Heart left ventricle (tissue), 13 donors: ENCODE measurements at regions not wholly inside any gene's neighbourhood (a gene's known extent, or its start where the extent isn't known, plus 50 kb on each side); places are given as distances from the start of the nearest gene placed in this dataset.

ENCODE experiments used
- POLR2A ChIP-seq, 2 donors: fragments of 450-650 bp; IDR thresholded peaks; one replicate each; pipeline ENCODE4 v1.6.1; 2017; ENCODE audit warnings: antibody characterized with exemption in 2 of 2, mild to moderate bottlenecking in 2 of 2, moderate library complexity in 2 of 2
- TF ChIP-seq, protein P1 (sequence below), 12 donors: fragments of 200-600 bp; sonication (generic) in 4 of 12; IDR thresholded peaks; one replicate each; pipeline versions ENCODE4 v1.5.0 to v1.8.0; 2018 to 2022; ENCODE audit warnings: antibody characterized with exemption in 12 of 12, mild to moderate bottlenecking in 5 of 12
- donor health status: ischemic (EF 13 %, LVEDD 7.1; RV severe dilation, severe dysfunction).
- donor health status: DM: no; HTN: yes; CAD: no.
- donor health status: DM: no; HTN: no; CAD: no.
- donor health status: ischemic (EF 25% LVEDD 6.9; RV normal size, moderate dysfunction).
- donor health status: ischemic (EF 25% LVEDD 5.7; RV mildly dilated, moderate dysfunction).
- donor health status: ischemic (EF 35%, LVEDD 5.7; RV mildly dilated, moderate dysfunction).
- donor health status: nonischemic (EF 11% LVEDD 7.7; RV severe dilation, severe dysfunction).
- donor health status: DM: yes; HTN: yes; CAD: no.
- donor health status: PGD.
- donor health status: ischemic (EF 29% LVEDD 5.4; RV normal size, mild dysfunction).
- donor health status: nonischemic (EF 23%, LVEDD 6.1; RV moderate dilation, normal function).

DNA sequence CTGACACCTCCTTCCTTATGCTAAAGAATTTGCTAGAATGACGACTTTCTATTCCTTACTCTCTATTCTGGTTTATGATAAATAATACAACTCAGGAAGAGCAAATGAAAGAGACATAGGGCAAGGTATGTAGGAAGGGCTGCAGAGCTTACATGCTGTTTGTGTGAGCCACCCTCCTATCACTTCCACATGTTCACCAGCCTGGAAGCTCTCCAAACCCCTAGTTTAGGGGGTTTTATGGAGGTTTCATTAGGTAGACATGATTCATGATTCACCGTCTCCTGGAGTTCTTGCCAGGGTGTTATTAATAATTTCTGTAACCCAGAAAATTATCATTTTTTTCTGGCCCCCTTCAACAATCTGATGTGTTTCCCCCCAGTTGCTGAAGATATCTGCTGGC lies 172.1 kb upstream of the COL8A1 start:
- no peak for TF ChIP-seq POLR2A (IDR thresholded peaks at IDR 0.05)
- TF ChIP-seq, protein P1, sequence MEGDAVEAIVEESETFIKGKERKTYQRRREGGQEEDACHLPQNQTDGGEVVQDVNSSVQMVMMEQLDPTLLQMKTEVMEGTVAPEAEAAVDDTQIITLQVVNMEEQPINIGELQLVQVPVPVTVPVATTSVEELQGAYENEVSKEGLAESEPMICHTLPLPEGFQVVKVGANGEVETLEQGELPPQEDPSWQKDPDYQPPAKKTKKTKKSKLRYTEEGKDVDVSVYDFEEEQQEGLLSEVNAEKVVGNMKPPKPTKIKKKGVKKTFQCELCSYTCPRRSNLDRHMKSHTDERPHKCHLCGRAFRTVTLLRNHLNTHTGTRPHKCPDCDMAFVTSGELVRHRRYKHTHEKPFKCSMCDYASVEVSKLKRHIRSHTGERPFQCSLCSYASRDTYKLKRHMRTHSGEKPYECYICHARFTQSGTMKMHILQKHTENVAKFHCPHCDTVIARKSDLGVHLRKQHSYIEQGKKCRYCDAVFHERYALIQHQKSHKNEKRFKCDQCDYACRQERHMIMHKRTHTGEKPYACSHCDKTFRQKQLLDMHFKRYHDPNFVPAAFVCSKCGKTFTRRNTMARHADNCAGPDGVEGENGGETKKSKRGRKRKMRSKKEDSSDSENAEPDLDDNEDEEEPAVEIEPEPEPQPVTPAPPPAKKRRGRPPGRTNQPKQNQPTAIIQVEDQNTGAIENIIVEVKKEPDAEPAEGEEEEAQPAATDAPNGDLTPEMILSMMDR (IDR thresholded peaks at IDR 0.05) = no peak
